ENCODE measurements at regions not wholly inside any gene's neighbourhood (a gene's known extent, or its start where the extent isn't known, plus 50 kb on each side); places are given as distances from the start of the nearest gene placed in this dataset.
"Not testable (repeated sequence)": the region's sequence is repeated elsewhere in the genome, so short reads cannot be mapped to it uniquely, and the experiment has no call there.

DNA sequence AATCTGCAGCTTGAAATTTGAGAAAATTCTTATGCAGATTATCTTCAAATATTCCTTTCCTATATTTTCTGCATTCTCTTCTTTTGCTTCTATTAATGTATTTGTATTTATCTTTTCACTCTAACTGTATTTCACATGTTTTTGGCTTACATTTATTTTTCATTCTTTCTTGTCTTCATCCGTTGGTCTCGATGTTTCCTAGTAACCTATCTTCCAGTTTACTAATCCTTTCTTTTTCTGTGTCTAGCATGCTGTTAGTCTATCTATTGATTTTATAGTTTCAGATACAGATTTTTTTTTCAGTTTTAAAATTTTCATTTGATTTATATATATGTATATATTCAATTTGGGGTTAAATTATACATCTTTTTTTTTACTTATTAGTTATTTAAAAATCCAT lies 556.2 kb downstream of the RFPL4B start:
- Histone ChIP-seq H3K4me3 (ENCODE audit: low read length) (no peak overlapping the region), H3K27ac (ENCODE audit: low read length) (no peak overlapping the region)

DNA sequence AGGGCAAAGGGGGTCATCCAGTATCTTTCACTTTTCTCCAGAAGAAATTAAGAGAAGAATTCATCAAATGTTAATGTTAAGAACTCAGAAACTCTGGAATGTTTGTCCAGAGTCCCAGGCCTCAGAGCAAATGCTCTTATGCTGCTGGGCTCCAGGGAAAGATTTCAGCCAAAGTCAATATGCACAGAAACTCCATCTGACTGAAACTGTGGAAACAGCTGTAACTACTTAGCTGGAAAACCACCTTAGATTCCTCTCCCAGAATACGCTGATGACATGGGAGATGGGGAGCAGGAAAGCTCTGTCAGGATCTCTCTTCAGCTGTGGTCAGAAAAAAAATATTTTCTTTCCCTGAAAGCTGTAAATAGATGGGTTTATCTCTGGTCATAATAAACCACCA lies 559.6 kb downstream of the RFPL4B start:
- no peaks in the 10 kb centered on the region for H3K27me3 ChIP-seq (ENCODE audit: insufficient read depth, low read length)
- no peak overlapping the region for H3K4me3 ChIP-seq (ENCODE audit: low read length)
- no peak overlapping the region for H3K9ac ChIP-seq (ENCODE audit: low read depth, low read length)
- peaks cover 4% of the 10 kb centered on the region; the same call in 1 of the 2 replicates for H3K4me1 ChIP-seq (ENCODE audit: insufficient read depth, low read length)
- H3K9me3 ChIP-seq (ENCODE audit: insufficient read depth, low read depth, low read length): peaks cover 6% of the 10 kb centered on the region; the same call in 1 of the 2 replicates
- H3K36me3 ChIP-seq (ENCODE audit: insufficient read depth, low read depth, low read length): no peaks in the 10 kb centered on the region
- H3K27ac ChIP-seq (ENCODE audit: low read length): no peak overlapping the region

More for the DNA sequence above, 556.2 kb downstream of the RFPL4B start:
- no peaks in the 10 kb centered on the region for H3K27me3 ChIP-seq (ENCODE audit: insufficient read depth, low read length)
- no peaks in the 10 kb centered on the region for H3K36me3 ChIP-seq (ENCODE audit: insufficient read depth, low read depth, low read length)
- H3K9ac ChIP-seq (ENCODE audit: low read depth, low read length): no peak overlapping the region
- peaks cover 6% of the 10 kb centered on the region; the same call in 1 of the 2 replicates for H3K9me3 ChIP-seq (ENCODE audit: insufficient read depth, low read depth, low read length)
- no peaks in the 10 kb centered on the region for H3K4me1 ChIP-seq (ENCODE audit: insufficient read depth, low read length)

DNA sequence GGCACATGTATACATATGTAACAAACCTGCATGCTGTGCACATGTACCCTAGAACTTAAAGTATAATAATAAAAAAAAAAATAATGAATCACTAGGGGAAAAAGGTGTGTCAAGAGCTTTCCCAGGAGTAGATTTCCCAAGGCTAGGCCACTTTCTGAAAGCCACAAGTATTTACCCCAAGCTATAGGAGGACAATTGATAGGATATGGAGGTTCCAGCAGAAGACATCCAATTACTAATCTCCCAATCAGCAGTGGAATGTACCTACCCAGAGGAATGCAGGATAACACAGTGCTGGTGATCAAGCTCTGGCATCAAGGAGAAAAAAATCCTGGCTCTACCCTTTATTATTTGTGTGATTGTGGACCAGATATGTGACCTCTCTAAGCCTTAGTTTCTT lies 562.7 kb downstream of the RFPL4B start:
- Histone ChIP-seq H3K36me3 (ENCODE audit: insufficient read depth, low read depth, low read length) (no peaks in the 10 kb centered on the region), H3K4me3 (ENCODE audit: low read length) (no peak overlapping the region), H3K27ac (ENCODE audit: low read length) (no peak overlapping the region), H3K4me1 (ENCODE audit: insufficient read depth, low read length) (peaks cover 24% of the 10 kb centered on the region; the same call in 1 of the 2 replicates), H3K9me3 (ENCODE audit: insufficient read depth, low read depth, low read length) (no peaks in the 10 kb centered on the region), H3K27me3 (ENCODE audit: insufficient read depth, low read length) (no peaks in the 10 kb centered on the region), H3K9ac (ENCODE audit: low read depth, low read length) (no peak overlapping the region)

DNA sequence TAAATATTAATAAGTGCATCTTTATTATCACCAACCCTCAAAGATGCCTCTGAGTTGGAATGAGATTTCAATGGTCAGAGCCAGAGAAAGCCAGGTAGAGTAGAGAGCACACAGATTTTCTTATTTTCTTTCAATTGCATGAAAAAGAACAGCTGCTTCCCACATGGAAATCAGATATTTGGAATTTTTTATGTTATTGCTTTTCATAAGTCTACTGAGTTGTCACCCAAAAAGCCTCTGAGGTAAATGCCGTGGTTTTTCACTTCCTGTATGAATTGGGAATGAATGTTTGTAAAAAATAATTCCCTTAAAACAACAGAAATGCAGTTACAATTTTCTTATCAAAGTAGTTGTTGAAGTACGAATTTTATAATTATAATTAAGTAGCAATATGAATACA lies 563.1 kb downstream of the RFPL4B start:
- H3K36me3 ChIP-seq (ENCODE audit: insufficient read depth, low read depth, low read length): no peaks in the 10 kb centered on the region
- H3K4me3 ChIP-seq (ENCODE audit: low read length): no peak overlapping the region
- H3K27ac ChIP-seq (ENCODE audit: low read length): no peak overlapping the region

DNA sequence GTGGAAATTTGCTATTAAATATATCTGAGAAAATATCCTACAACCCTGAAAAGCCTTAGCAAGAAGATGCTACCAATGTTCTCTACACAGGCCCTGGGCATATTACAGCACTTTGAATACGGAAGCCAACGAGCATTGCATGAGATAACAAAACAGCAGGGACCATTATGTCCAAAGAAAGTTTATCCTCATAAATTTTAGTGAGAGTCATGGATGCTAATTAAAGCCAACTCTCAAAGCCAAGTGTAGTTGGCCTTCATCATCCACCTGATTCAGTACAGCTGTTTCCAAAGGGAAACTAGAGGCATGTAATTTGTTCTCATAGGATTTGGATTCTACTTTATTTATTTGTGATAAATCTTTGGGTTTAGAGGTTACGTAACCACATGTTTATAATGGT lies 564.8 kb downstream of the RFPL4B start:
- Histone ChIP-seq H3K9ac (ENCODE audit: low read depth, low read length) (no peak overlapping the region), H3K4me3 (ENCODE audit: low read length) (no peak overlapping the region), H3K27ac (ENCODE audit: low read length) (peak overlapping the region; percentile 36)

More for the DNA sequence above, 563.1 kb downstream of the RFPL4B start:
- peaks cover 24% of the 10 kb centered on the region; the same call in 1 of the 2 replicates for H3K4me1 ChIP-seq (ENCODE audit: insufficient read depth, low read length)
- no peak overlapping the region for H3K9ac ChIP-seq (ENCODE audit: low read depth, low read length)
- H3K9me3 ChIP-seq (ENCODE audit: insufficient read depth, low read depth, low read length): no peaks in the 10 kb centered on the region
- H3K27me3 ChIP-seq (ENCODE audit: insufficient read depth, low read length): no peaks in the 10 kb centered on the region

DNA sequence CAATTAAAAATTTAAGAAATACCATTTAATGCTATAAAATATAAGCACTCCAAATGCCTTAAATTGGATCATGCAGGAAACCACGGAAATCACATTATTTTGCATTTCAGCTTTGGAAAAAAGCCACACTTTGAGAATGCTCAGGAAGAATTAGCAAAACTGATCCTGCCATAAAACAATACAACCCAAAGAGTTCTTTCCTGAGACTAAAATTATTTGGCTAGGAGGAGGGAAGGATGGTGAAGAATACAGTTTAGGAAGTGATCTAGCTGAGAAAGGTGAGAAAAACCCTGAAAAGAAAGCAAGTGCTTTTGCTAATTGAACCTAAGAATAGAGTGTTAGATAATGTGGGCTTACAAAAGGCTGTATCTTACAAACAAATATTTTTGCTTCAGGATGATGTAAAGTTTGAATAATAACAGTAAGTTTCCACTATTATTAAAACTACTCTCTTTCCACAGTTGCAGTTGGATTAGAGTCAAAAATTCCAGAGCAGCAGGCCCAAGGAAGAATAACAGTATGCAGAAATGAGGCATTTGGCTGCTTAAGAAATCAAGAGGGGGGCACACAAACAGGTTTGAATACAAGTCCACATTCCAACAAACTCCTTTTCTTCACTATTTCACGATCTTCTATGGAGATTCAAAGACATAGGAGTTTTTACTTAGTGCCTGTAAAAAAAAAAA lies 565.4 kb downstream of the RFPL4B start:
- H3K27me3 ChIP-seq (ENCODE audit: insufficient read depth, low read length): no peaks in the 10 kb centered on the region
- 0 out of 2 replicates have a peak overlapping the region, but pooled peaks have one; percentile 25 for H3K9ac ChIP-seq (ENCODE audit: low read depth, low read length)
- H3K4me3 ChIP-seq (ENCODE audit: low read length): no peak overlapping the region
- H3K27ac ChIP-seq (ENCODE audit: low read length): peak overlapping the region; percentile 69
- H3K9me3 ChIP-seq (ENCODE audit: insufficient read depth, low read depth, low read length): no peaks in the 10 kb centered on the region
- H3K4me1 ChIP-seq (ENCODE audit: insufficient read depth, low read length): peaks cover 24% of the 10 kb centered on the region; the same call in 1 of the 2 replicates
- H3K36me3 ChIP-seq (ENCODE audit: insufficient read depth, low read depth, low read length): no peaks in the 10 kb centered on the region

More for the DNA sequence above, 564.8 kb downstream of the RFPL4B start:
- no peaks in the 10 kb centered on the region for H3K9me3 ChIP-seq (ENCODE audit: insufficient read depth, low read depth, low read length)
- H3K4me1 ChIP-seq (ENCODE audit: insufficient read depth, low read length): peaks cover 24% of the 10 kb centered on the region; the same call in 1 of the 2 replicates
- H3K36me3 ChIP-seq (ENCODE audit: insufficient read depth, low read depth, low read length): no peaks in the 10 kb centered on the region
- H3K27me3 ChIP-seq (ENCODE audit: insufficient read depth, low read length): no peaks in the 10 kb centered on the region

DNA sequence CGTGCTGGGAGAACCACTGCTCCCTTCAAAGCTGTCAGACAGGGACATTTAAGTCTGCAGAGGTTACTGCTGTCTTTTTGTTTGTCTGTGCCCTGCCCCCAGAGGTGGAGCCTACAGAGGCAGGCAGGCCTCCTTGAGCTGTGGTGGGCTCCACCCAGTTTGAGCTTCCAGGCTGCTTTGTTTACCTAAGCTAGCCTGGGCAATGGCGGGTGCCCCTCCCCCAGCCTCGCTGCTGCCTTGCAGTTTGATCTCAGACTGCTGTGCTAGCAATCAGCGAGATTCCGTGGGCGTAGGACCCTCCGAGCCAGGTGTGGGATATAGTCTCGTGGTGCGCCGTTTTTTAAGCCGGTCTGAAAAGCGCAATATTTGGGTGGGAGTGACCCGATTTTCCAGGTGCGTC lies 572.6 kb downstream of the RFPL4B start:
- not testable (repeated sequence) for H3K36me3 ChIP-seq (ENCODE audit: insufficient read depth, low read depth, low read length); H3K4me3 ChIP-seq (ENCODE audit: low read length); H3K4me1 ChIP-seq (ENCODE audit: insufficient read depth, low read length); H3K9me3 ChIP-seq (ENCODE audit: insufficient read depth, low read depth, low read length); H3K9ac ChIP-seq (ENCODE audit: low read depth, low read length); H3K27me3 ChIP-seq (ENCODE audit: insufficient read depth, low read length); H3K27ac ChIP-seq (ENCODE audit: low read length)

DNA sequence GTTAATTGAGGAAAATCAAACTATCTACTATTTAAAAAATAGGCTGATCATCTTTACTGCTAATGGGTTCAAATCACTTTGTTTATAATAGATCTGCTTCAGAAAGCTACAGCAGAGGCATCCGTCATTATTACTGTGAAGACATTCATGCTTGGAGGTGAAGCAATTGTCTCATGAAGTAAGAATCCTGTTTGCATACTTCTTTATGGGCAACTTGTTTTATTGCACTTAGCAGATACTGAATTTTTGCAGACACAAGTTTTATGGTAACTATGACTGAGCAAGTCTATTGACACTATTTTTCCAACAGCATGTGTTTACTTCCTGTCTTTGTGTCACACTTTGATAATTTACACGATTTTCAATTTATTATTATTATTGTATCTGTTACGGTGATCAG lies 573.9 kb downstream of the RFPL4B start:
- no peak overlapping the region for H3K9ac ChIP-seq (ENCODE audit: low read depth, low read length)
- no peaks in the 10 kb centered on the region; the same call in 1 of the 2 replicates for H3K4me1 ChIP-seq (ENCODE audit: insufficient read depth, low read length)
- H3K4me3 ChIP-seq (ENCODE audit: low read length): no peak overlapping the region
- H3K36me3 ChIP-seq (ENCODE audit: insufficient read depth, low read depth, low read length): no peaks in the 10 kb centered on the region
- H3K27ac ChIP-seq (ENCODE audit: low read length): no peak overlapping the region
- H3K27me3 ChIP-seq (ENCODE audit: insufficient read depth, low read length): no peaks in the 10 kb centered on the region
- peaks cover 6% of the 10 kb centered on the region; the same call in 1 of the 2 replicates for H3K9me3 ChIP-seq (ENCODE audit: insufficient read depth, low read depth, low read length)

DNA sequence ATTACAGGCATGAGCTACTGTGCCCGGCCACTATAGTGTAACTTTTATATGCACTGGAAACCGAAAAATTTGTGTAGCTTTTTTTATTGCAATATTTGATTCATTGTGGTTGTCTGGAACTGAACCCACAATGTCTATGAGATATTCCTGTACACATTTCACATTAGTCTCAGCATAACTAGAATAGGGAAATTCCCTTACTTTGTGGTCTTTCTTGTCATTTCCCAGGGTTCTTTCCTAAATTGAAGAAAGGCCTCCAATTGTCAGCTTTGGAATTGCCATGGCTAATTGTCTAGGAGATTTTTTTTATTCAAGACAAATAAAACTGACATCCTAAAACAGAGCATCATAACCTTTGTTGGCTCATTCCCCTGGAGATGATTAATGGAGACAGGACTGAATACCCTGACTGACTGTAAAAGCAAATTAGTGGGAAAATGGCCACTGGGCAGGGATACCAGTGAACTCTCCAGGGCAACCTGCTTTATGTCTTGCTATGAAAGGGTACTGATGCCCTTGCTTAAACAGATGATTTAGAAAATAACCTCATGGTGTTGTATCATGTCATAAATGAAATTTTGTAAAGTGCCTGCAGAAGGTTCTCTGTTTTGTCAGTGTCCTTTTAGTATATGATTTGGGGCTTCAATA lies 576.9 kb downstream of the RFPL4B start:
- H3K27ac ChIP-seq (ENCODE audit: low read length): no peak overlapping the region
- no peaks in the 10 kb centered on the region; the same call in 1 of the 2 replicates for H3K4me1 ChIP-seq (ENCODE audit: insufficient read depth, low read length)
- H3K27me3 ChIP-seq (ENCODE audit: insufficient read depth, low read length): no peaks in the 10 kb centered on the region
- H3K4me3 ChIP-seq (ENCODE audit: low read length): no peak overlapping the region
- peaks cover 6% of the 10 kb centered on the region; the same call in 1 of the 2 replicates for H3K9me3 ChIP-seq (ENCODE audit: insufficient read depth, low read depth, low read length)
- H3K9ac ChIP-seq (ENCODE audit: low read depth, low read length): no peak overlapping the region
- no peaks in the 10 kb centered on the region for H3K36me3 ChIP-seq (ENCODE audit: insufficient read depth, low read depth, low read length)

DNA sequence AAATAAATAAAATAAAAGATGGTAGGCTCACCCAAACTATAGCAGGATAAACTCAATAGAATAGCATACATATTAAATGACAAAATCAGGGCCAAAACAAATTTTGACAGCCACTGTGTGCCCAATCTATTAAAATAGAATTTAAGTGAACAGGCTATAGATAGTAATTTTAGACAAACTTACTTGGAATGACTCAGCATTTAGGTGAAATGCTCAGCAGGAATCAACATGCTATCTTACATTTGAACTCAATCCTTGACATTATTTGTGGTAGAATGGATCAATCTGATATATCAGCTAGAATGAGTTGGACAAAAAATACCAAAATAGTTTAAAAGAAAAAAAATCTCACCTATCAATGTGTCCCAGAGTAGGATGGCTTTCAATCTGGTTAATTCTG lies 578.6 kb downstream of the RFPL4B start:
- Histone ChIP-seq H3K9me3 (ENCODE audit: insufficient read depth, low read depth, low read length) (peaks cover 6% of the 10 kb centered on the region; the same call in 1 of the 2 replicates), H3K9ac (ENCODE audit: low read depth, low read length) (no peak overlapping the region), H3K36me3 (ENCODE audit: insufficient read depth, low read depth, low read length) (no peaks in the 10 kb centered on the region), H3K4me3 (ENCODE audit: low read length) (no peak overlapping the region), H3K4me1 (ENCODE audit: insufficient read depth, low read length) (peaks cover 13% of the 10 kb centered on the region), H3K27me3 (ENCODE audit: insufficient read depth, low read length) (no peaks in the 10 kb centered on the region), H3K27ac (ENCODE audit: low read length) (no peak overlapping the region)

DNA sequence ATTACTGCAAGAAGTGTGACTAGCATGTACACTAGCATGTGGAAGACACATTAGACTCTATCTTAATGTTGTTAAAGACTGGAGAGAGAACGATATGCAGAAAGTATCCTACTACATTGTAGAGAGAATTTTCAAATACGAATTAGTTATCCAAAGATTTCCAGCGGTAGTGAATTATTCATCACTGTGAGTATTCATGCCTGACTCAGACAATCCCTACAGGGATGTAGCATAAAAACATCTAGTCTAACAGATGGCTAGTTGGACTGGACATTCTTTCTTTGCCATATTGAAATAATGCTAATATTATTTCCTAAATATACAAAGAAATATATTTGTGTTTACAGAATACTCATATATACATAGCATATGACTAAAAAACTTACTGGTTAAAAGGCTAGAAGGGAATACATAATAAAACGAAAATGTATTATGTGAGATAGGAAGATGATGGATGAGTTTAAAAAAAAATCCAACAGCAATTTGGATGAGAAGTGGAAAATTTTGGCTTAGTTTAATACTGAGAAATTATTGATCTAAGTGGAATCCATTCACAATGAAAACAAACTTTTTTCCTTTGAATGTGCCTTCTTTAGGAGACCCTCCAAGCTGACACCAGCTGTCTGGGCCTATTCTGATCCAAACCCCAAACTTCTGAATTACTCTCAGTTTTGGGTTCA lies 580.7 kb downstream of the RFPL4B start:
- Histone ChIP-seq H3K9me3 (ENCODE audit: insufficient read depth, low read depth, low read length) (peaks cover 5% of the 10 kb centered on the region; the same call in 1 of the 2 replicates), H3K27ac (ENCODE audit: low read length) (no peak overlapping the region), H3K9ac (ENCODE audit: low read depth, low read length) (no peak overlapping the region)

More for the DNA sequence above, 580.7 kb downstream of the RFPL4B start:
- no peaks in the 10 kb centered on the region for H3K27me3 ChIP-seq (ENCODE audit: insufficient read depth, low read length)
- H3K4me1 ChIP-seq (ENCODE audit: insufficient read depth, low read length): peaks cover 13% of the 10 kb centered on the region; the same call in 1 of the 2 replicates
- no peaks in the 10 kb centered on the region for H3K36me3 ChIP-seq (ENCODE audit: insufficient read depth, low read depth, low read length)
- no peak overlapping the region for H3K4me3 ChIP-seq (ENCODE audit: low read length)

Data from iPS-20b (cell line).